Tibial nerve (tissue), 4 donors: ENCODE measurements at regions not wholly inside any gene's neighbourhood (a gene's known extent, or its start where the extent isn't known, plus 50 kb on each side); places are given as distances from the start of the nearest gene placed in this dataset.
A peak's percentile ranks its signal among the peaks of the same experiment; 100 is the strongest.

ENCODE experiments used
- CTCF ChIP-seq, 5 experiments: fragments of 200-600 bp in 3 of 5; fragments of 450-650 bp in 2 of 5; sonication (generic) in 3 of 5; IDR thresholded peaks; one replicate each; pipeline ENCODE4 v1.5.1; 2016 to 2019; ENCODE audit warnings: antibody characterized with exemption in 5 of 5, mild to moderate bottlenecking in 3 of 5, moderate library complexity in 2 of 5
- EP300 ChIP-seq, 2 donors: sonication (generic); formaldehyde crosslinking; IDR thresholded peaks; one replicate each; pipeline ENCODE4 v1.6.1; 2017; ENCODE audit warnings: antibody characterized with exemption in 2 of 2, mild to moderate bottlenecking in 1 of 2
- POLR2A ChIP-seq, 2 donors: fragments of 450-650 bp; IDR thresholded peaks; one replicate each; pipeline ENCODE4 v1.6.1; 2017; ENCODE audit warnings: antibody characterized with exemption in 2 of 2, mild to moderate bottlenecking in 2 of 2, moderate library complexity in 2 of 2

GRCh38 chr1:243917177-243917862 lies 67.3 kb upstream of the AKT3 start:
- no peak for TF ChIP-seq CTCF (IDR thresholded peaks at IDR 0.05)
- no peak for TF ChIP-seq POLR2A (IDR thresholded peaks at IDR 0.05)
- peak in 1 of 2 donors; percentile 40 for TF ChIP-seq EP300 (IDR thresholded peaks at IDR 0.05)
